ENCODE measurements at regions not wholly inside any gene's neighbourhood (a gene's known extent, or its start where the extent isn't known, plus 50 kb on each side); places are given as distances from the start of the nearest gene placed in this dataset.

DNA sequence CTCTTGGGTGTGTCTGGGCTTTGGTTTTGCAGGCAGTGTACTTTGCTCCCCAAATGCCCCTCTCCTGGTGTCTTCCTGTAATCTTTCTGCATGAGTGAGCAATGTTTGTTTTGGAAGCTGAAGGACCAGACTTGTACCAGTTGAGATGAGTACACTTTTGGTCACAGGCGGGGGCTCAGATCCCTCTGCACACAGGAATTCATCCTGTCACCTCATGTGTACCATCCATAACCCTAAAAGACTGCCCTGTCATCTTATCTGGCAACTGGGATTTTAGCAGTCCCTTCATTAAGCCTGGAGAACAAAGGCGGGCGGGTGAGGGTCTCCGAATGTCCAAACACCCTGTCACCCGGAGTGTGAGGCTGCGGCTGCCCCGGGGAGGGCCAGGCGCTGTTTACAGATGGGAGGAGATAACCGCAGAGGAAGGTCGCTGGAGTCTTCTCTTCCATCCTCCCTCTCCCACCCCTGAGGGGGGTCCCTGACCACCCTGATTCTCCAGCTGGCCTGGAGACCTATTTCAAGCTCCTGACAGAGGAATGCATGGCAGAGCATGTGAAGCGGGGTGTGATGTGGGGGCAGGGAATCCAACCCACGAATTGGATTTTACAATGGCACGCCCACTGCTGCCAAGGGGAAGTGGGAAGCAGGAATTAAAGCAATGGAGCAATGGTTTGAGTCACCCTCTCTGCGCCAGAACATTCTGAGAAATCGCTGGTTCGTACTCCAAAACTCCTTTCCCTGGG lies 158.2 kb upstream of the MYCN start:
- DNase-seq = no peak

DNA sequence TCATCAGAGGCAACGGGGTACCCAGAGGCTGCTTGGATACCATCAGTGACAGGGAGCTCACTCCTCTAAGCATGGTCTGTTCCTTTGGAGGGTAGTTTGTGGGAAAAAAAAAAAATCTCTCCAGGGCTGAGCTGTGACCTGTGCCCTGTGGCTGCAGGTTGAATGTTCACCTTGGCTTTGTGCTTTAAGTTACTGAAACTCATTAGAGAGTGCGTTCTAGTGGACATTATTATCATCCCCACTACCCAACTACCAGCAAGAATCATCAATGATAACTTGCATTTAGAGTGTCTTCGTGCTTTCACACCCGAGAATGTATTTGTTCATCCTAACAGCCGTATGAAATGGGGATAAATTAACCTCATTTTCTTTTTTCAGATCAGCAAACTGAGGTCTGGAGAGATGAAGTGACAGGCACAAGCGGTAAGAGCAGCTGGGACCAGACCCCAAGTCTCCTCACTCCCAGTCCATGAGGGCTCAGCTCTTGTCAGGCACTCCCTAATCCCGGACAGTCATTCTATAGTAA lies 157.5 kb upstream of the MYCN start:
- no peak for DNase-seq

DNA sequence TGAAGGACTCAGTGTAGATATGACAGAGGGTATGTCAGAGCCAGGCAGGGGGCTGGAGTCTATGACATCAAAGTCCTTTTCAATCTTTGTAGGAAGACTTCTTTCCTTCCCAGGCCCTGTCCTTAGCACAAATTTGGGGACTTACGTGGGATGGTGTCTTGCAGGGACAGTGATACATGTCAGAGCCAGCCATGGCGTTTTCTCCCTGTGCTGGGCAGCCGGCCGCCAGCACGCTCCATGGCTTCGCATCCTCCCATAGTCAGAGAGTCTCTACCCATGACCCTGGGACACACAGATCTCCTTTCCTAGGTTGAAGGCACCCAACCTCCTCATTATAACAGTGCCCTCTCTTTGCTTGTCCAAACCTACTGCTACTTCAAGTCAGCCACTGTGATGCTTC lies 156.9 kb upstream of the MYCN start:
- DNase-seq = no peak

DNA sequence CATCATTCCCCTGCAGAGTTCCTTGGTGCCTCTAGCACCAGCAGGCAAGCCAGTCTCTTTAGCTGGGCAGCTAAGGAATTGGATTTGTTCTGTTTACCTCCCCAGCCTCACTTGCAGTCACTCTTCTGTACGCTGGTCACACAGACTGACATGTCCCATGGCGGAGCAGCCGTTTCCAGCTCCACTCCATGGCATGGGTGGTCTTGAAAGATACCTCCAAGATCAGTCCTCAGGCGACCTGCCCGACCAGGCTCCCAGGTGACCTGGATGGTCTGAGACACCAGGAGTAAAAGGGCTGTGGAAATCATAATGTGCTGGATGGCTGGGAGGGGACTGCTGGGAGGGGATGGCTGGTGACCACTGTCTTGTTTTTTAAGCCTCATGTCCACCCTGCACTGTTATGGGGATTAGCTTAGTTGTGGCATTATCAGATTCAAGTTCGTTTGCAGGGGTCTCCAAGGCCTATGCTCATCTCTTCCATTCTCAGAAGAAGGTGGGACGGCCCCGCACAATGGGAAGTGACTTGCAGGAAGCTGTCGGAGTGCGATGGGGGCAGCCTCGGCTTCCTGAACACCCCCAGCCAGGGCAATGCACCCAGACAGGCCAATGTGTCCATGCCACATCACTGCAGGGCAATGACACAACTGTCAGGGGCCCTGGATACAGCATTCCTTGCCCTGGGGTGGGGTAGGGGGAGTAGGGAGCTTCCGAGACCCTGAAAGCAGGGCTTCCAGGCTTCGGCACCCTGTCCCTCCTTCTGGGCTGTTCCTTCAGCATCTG lies 156.1 kb upstream of the MYCN start:
- DNase-seq = no peak

DNA sequence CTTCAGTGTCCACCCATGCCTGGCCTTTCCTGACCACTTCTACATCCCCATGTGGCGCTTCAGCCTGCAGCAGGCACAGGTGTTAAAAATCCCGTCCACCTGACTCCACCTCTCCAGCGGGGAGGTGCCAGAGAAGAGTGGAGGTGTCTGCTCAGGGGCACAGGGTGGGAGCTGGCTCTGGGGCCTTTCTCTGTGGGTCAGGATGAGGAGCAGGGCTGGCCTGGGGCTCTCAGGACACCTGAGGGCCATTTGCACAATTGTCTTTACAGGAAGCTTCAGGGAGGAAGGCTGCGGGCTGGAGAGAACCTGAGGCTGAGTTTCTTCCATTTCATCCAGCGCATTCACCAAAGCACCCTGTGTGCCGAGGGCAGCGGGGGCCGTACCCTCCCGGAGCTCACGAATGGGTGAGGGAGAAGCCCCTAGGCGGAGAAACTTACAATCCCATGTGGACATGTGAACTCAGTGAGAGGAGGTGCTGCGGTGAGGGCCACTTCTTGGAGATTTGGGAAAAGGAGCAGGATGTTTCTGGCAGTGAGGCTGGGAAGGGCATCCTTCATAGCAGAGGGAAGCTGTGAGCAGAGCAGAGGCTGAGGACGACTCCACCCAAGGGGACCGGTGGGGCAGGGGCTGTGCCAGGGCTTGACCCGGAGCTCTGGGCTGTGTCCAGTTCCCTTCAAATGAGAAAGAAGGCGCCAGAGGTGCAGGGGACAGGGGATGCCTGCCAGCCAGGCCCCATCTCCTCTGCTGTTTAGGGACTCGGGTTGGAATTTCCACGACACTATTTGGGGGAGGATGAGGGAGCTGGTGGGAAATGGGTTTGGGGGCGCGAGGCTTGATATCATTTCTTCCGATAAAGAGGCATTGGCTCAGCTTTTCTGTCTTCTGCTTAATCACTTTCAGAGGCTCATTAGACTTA lies 155.2 kb upstream of the MYCN start:
- no peak for DNase-seq

DNA sequence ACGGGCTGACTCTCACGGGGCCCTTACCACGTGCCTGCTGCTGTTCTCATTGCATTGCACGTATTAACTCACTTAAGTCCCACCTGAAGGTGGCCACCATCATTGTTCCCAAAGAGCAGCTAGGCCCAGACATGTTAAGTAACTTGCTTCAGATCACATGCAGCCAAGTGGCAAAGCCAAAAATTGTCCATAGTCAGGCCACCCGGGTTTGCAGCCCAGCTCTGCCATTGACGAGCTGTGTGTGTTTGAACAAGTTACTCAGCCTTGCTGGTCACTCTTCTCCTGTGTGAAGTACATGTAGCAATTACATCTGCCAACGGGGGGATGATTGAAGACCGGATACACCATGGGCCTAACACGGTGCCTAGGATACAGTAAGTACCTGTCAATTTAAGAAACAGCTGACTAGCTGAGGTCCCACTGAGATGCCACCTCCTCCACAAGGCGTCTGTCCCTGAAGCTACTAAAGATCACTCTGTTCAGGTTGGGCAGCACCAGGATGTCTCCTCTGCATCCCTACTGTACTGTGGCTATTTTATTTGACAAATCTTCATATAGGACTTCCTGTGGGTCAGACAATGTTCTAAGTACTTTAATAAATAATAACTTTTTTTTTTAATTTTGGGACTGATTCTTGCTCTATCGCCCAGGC lies 154.2 kb upstream of the MYCN start:
- DNase-seq = no peak

DNA sequence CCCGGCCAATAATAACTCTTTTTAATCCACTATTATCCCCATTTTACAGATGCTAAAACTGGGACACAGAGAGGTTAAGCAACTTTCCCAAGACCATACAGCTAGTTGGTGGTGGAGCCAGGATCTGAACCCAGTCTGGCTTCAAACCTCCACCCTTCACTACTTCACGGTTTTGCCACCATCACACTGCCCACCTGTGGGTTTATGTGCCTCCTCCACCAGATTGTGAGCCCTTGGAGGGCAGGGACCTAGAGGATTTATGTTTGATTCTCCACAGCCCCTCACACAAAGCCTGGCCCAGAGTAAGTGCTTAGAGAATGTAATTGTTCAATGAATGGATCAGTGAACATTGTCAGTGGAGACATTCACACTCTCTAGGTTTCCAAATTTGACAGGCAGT lies 153.4 kb upstream of the MYCN start:
- DNase-seq = no peak

DNA sequence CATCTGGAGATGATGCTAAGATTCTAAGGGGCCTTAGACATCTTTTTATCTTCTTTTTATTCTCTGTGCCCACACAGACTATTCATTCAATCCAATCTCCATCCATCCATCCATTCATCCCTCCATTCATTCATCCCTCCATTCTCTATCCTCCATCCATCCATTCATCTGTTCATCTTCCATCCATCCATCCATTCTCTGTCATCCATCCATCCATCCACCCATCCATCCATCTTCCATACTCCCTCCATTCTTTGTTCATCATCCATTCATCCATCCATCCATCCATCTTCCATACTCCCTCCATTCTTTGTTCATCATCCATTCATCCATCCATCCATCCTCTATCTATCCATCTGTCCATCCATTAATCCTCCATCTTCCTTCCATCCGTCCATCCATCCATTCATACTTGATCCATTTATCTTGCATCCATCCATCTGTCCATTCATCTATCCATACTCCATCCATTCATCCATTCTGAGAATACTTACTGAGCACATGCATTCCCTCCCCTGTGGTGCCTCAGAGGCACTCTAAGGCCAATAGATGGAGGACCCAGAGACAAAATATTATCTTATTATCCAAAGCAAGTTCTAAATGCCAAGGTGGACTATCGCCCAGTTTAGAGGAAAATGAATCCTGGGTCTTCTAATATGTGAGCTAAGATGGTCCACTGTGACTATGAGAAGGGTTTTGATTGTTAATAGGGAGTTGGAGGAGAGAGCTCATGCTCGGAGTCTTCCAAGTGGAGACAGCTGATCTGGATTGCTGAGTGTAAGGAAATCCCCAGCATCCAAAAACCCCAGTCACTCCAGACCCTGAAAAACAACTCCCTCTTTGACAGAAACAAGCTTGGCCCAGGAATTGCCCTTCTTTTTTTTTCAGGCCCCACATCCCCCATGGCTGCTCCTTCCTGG lies 152.6 kb upstream of the MYCN start:
- no peak for DNase-seq

DNA sequence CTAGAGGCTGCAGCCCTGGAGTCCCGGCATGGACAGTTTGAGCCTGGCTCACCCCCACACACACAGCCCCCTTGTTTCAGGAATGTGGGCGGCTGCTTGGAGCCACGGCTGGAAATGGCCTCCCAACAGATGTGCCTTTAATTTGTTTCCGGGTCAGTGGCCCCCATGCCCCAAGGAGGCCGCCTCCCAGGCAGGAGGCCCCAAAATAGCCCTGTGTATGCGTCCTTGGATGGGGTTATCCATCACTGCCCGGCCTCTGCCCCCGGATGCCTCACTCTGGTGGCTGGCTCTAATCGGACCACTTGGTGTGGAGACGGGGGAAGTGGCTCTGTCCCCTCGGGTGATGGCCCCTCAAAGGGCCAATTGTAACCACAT lies 151.9 kb upstream of the MYCN start:
- no peak for DNase-seq

DNA sequence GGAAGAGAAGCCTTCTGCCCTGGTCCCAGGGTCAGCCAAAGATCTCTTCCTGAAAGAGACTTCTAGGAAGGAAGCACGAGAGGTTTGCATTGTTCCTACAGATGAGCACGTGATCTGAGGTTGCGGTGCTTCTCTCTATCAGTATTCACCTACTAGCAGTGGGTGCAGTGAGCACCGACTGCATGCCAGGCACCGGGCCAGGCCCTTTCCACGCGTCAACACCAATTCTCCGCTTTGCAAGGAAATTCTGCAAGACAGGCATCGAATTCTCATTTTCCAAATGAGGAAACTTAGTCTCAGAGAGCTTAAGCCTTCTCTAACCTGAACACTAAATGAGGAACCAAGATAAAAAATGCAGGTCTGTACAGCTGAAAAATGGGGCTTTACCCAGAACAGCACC lies 151.5 kb upstream of the MYCN start:
- DNase-seq = no peak

DNA sequence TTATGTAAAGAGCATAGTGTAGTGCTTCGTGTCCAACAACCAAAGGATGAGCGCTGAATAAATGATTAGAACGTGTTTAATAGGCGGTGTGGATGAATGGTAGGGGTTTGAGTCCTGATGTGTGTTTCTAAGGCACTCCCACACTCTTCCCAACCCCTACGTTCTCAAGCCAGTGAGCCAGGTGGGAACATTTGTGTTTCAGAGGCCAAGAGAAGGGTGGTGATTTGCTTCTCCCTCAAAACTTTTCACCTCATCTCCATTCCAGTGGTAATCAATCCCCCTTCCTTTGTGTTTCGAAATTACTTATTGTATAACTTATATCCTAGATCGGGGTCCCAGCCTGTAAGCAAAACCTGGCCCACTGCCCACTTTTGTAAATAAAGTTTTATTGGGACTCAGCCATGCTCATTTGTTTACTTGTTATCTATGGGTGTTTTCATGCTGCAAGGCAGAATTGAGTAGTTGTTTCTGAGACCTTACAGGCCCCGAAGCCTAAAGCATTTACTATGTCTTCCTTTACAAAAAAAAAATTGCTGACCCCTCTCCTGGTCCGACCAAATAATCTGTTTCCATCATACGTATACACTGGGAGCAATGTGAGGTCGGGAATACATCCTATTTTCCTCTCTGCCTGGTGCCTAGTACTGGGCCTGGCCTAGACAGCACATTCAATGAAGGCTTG lies 150.8 kb upstream of the MYCN start:
- no peak for DNase-seq

DNA sequence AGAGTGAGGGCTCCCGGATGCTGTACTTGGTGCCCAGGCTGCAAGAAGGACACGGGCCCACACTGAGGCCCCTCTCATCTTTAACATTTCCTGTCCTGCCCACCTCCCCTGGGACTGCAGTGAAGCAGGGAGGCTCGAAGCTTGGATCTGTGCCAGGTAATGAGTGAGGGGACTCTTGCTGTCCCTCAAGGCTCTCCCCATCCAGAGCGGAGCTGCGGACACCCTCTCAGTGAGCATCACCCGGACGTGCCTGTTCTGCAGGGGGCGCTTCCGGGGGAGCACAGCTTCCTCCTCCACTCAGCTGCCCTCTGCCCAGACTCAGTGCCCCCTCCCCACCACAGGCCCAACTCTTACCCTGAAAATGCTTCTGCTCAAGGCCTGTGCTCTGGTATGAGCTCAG lies 150.0 kb upstream of the MYCN start:
- no peak for DNase-seq

DNA sequence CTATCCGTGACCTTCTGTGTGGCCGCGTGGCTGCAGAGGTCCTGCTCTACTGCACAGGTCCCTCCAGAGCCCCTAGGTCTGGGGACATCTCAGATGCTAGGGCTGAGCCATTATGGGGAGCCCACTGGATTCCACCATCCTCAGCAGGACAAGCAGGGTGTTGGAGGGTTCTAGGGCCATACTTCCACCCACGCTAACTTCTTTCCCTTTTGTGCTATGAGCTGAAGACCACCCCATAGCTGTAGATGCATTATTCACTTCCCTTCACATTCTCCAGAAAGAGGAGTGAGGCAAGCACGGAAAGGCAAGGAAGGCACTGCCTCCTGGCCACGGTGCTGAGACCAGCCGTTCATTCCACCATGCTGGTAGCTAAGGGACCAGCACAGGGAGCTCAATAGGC lies 149.5 kb upstream of the MYCN start:
- no peak for DNase-seq

DNA sequence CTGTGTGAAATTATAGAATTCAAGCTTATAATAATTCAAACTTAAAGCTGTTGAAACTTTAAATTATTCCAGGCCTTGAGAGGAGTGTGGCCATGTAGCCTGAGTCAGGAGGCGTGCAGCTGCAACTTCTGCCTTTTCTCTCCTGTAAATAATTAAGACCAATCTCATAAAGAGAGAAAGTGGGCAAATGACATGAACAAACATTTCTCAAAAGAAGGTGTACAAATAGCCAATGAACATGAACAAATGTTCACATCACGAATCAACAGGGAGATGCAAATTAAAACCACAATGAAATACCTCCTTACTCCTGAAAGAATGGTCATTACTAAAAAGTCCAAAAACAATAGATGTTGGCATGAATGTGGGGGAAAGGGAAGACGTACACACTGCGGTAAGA lies 149.1 kb upstream of the MYCN start:
- no peak for DNase-seq

DNA sequence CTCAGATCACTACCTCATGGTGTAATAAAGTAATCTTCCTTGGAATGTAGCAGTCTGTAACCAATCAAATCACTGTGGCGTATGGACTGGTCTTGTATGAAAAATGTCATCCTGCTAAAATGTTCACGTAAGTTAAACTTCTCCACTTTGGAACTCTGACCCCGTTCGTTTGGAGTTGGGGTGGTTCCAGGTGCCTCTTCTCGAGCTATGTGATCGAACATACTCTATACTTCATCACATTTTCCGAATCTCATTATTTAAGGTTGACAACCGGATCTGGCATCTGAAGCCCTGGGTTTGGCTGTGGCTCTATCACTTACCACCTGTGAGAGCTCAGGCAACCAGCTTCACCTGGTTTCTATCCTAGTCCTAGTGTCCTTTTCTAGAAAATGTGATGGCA lies 148.0 kb upstream of the MYCN start:
- no peak for DNase-seq

DNA sequence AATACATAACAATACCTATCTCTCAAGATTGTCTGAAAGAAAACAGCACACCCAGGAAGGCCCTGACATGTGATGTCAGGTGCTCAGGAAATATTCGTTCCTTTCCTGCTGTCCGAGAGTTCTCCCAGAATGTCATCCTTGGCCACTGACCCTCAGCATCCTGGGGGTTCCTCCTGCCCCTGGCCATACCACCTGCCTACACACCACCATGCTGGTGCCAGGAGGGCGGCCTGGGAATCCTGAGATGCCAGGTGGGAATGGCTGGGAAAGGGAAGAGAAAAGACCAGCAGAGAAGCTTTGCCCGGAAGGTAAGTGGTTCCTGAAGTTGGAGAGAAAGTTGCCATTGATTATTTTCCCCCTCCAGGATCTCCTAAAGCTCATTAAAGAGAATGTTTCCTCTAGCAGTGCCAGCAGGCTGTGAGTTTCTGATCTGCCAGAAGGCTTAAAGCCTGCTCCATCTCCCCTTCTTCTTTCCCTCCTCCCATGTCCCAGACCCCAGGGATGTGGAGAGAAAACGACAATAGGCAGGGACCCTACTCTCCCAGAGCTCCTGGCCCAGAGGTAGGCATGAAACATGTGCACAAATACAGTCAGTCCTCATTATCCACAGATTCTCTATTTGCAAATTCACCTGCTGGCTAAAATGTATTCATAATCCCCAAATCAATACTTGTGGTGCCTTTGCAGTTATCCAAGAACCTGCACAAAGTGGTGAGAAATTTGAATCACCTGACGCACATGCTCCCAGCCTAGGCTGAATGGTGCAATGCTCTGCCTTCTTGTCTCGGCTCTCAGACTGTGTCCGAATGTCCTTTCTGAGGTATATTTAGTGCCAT lies 147.1 kb upstream of the MYCN start:
- DNase-seq = no peak

DNA sequence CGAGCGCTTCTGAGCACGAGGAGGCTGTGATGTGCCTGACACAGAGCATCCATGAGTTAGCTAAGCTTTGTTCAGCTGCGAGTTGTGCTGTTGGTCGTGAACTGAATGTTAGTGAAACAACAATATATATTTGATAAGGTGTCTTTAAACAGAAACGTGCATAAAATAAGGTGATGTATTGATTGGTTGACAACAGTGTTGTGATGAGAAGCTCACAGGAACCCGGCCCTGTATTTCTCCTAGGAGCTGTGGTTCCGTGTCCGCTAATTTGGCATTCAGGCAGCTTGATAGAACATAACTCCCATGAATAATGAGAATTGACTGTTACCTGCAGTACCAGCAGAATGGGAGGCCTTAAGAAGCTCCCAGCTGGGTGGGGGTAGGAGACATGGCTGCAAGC lies 146.4 kb upstream of the MYCN start:
- DNase-seq = no peak

DNA sequence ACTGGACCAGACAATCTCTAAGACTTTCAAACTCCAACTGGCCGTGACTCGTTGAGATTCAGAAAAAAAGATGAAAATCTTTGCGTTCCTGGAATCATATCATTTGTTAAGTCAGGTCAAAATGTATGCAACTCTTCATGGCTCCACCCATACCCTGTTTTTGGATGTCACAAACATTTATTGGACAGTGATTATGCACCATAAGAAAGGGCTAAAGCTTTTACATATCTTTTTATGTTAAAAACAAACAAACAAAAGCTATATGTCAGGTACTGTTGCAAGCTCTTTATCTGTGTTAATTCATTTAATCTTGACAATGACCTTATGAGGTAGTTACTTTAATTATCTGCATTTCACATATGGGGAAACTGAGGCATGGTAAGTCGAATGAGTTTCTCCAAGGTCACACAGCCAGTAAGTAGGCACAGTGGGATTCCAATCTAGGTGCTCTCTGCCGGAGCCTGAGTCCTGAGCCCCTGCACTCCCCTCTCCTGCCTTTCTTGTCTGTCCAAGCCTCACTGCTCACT lies 145.7 kb upstream of the MYCN start:
- DNase-seq = no peak

DNA sequence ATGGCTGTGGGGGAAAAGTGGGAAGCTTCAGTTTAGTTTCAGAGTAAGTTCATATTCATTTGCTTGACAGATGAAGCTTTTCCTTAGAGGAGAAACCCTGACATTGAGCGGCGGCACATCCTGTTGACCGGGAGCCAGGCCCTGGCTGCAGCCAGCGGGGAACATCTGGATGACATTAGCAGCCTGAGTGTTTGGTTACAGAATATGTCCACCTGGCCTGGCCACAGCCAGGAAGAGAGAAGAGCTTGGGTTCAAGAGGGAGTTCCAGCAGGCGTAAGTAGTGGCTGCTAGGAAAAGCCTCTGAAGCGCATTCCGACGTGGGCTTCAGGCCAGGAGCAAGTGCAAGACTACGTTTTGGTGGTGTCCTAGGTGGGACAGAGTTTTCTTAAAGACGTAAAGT lies 144.9 kb upstream of the MYCN start:
- DNase-seq = no peak
